Activated CD8-positive, alpha-beta memory T cell treated with anti-CD3 and anti-CD28 coated beads for 24 hours (primary cell): ENCODE measurements at regions not wholly inside any gene's neighbourhood (a gene's known extent, or its start where the extent isn't known, plus 50 kb on each side); places are given as distances from the start of the nearest gene placed in this dataset.

Experiments used
- DNase-seq: peaks from one replicate; pipeline ENCODE4 v3.0.0-alpha.2; 2020

DNA sequence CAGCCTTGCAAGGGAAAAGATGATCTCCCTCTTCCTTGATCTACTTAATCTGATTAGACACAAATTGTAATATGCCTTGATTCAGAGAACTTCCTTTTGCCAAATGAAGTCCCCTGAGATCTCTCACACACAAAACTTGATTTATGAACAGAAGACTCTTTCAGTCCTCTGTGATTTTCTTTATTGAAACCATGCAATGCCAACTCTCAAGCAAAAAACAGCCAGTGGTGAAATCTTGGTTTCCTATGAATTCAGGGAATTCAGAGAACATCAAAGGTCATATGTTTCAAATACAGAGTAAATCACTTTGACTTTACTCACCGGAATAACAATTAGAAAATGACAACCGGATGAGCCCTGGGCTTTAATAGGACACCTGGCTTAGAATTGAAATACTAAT lies 211.7 kb downstream of the ABHD5 start:
- no peak for DNase-seq

DNA sequence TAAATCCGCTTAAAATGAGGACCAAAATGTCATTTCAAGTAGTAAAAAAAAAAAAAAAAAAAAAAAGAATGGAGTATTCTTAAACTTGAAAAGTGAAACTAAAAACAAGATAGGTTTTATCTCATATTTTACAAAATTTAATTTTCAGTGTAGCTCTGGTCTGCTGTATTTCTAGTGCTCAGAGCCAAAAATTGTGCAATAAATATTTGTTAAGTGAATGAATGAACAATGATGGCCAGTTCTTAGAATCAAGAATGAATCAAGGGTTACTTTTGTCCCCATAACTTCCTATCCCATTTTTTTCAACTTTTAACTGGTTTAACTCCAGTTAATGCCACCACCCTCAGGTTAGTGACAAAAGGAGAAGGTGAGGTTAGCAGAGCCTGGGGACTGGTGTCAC lies 214.4 kb downstream of the ABHD5 start:
- DNase-seq = no peak

DNA sequence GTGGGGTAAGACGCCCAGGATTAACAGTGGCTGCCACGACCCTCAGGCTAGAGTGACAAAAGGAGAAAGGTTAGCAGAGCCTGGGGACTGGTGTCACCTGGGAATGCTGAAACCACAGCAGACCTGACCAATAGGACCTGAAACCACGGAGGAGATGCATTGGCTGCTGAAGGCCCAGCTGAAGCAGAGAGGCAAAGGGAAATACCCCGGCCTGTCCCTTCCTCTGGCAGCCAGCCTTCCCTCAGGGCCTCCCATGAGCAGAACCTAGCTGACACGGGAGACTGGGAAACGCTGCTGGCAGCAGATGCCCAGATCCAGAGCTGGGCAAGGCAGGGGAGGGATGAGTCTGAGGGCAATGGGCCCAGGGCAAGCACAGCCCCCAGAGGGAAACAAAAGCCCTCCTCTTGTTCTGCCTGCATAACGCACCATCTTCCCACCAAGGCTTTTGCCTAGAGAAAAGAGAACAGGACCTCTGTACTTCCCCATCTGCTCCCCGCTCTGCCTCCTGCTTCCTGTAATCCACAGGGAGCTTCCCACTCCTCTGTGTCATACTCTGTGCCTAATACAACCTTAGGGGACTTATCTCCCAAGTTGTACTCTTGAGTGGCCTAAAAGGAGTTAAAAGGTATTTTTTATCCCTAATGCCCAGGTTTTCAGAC lies 216.2 kb downstream of the ABHD5 start:
- DNase-seq = no peak

DNA sequence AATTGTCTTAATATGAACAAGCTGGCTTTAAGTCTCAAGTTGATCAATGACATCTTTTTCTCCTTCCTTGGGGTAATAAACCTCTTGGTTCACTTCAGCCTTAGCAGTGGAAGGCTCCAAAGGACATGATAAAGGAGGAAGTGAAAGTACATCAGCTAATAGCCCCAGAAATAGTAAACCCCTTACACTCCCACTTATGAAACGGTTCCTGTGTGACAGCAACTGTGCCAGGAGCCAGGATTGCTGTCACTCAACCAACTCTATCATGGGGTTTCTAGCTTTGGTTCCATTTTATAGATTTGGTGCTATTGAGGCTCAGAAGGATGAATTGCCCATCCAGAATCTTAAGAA lies 216.7 kb downstream of the ABHD5 start:
- no peak for DNase-seq

DNA sequence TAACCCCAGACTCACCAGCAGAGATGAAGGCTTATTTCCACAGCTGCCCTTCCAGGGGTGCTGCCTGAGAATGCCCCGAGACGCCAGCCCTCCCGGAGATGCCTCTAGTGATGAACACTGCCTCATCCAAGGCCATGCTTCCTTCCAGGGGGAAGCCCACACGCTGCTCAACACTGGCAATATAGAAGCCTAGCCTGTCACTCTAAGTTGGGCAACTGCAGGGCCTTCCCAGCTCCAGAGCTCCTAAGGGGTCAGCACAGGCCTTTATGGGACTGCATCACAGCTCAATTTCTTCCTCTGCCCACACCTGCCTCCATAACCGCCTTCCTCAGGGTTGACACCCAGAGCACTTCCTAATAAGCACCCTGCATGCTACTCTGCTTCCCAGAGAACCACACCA lies 217.7 kb downstream of the ABHD5 start:
- DNase-seq = no peak

DNA sequence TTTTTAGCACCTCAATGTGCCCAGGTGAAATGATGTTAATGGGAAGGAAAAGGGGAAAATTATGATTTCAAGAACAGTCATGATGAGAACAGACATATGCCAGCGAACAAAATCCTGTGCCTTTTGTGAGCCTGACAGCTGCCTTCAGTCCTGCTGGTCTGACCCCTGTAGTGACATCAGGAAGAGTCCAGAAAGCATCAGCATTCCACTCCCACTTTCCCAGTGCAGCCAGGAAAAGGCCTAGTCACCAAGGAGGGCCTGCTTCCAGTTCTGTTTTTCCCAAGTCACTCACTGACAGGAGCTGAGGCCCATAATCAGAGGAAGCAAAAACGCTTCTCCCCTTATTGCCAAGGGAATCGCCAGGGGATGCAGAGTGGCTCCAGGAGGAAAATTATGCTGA lies 218.4 kb downstream of the ABHD5 start:
- DNase-seq = no peak

DNA sequence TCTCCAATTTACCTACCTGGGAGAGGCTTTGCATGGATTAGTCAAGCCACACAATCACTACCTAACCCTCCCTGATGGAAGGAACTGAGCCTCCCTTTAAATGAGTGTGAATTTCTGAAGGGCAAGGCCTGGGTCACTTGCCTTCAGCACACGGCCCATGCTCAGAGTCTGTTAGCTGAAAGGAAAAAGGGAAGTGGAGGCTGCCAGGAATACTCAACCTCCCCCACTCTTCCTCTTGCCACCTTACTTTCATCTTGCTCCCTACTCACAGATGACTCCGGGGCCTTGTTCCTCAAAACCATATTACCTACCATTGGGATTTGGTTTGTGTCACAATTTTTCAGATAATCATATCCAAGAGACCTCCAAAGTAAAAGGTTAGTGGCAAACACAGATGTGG lies 220.0 kb downstream of the ABHD5 start:
- DNase-seq = no peak

DNA sequence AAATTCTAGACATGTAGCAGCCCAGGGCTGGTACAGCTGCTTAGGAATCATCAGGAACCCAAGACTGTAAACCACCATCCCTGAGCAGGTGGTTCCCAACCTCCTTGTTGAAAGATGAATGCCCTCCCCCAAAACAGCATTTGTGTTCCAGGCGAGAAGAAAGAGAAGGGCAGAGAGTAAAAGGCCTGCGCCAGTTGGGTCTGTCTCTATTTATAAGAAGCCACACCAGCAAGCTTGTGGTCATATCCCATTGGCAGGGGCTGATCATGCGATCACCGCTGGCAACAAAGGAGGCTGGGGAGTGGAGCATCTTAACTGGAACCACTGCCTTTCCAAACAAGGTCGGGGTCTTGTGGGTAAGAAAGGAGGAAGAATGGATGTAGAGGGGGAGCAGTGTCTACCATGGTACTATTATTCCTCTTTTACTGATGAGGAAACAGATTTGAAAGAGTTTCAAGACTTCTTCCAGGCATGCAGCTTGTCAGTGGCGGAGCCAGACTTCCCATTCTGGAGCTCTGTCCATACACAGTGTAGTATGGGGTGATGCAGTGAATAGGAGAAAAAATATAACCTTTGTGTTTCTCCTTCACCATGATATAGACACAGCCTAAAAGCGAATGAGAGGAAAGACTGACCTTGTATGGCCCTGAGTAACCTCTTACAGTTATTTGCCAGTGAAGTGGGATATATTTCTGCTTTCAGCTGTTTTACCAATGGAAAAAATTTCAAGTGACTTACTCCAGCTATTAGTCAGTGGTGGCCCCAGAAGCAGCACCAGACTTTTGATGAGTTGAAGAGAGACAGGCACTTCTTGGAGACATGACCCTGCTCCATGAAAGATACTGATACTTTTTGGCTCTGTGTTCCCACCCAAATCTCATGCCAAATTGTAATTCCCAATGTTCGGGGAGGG lies 222.6 kb downstream of the ABHD5 start:
- DNase-seq = no peak

DNA sequence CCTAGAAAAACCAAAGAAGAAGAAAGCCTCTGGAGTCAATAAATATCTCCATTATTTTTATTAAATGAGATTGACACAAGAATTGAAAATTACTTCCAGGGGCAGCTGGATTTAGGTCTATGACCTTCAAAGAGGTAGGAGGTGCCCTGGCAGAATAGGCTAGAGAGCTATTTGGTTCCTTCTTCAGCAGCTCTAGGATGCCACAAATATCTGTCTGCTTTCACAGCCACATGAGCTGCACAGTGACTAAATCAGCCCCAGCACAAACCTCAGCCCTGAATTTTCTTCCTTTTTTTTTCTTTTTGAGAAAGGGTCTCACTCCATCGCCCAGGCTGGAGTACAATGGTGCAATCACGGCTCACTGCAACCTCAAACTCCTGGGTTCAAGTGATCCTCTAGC lies 223.5 kb downstream of the ABHD5 start:
- DNase-seq = no peak

DNA sequence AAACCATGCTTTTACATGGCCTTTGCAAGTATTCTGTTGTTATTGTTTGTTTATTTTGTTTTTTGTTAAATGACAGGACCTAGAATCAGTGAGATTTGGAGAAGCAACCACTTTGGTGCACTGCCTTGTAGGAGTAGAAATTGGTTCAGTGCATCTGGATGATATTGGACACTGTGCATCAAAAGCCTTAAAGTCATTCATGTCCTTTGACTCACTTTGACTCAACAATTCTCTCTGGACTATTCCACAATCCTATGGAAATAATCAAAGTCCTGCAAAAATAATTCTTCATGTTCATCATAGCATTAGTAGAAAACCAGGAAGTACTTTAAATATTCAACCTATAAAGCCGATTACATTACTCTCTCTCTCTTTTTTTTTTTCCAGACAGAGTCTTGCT lies 224.8 kb downstream of the ABHD5 start:
- no peak for DNase-seq

DNA sequence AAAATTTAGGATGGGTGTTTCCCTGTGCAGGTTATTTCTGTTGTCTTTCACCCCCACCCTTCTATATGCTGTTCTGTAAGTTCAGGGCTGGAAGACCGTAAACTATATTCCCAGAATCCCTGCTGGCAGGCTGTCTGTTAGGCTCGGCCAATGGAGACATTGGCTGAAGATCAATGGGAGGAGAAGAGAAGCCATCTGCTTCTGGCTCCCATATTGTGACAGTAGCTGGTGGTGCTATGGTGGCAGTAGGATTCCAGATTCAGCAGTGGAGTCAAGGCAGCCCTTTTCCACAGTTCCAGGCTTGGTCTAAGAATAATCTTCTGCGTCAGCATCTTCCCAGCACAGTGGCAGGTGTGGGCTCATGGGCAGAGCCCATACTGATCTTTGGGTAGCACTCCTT lies 226.6 kb downstream of the ABHD5 start:
- DNase-seq = no peak

DNA sequence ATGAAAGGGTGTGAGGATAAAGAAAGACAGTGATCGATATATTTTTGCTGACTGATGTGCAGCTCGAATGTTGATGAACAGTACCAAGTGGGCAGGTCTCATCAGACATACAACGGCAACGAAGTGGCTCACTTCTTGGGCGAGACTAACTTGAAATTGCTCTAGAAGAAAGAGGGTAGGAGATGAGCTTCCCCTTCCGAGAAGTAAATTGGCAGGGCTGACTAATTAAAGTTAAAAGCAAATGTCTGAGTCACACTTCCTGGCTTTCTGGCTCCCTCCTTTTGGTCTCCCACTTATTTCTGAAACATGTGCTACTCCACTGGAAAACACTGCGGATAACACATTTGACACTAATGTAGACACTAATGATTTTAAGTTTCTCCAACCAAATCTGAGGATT lies 228.3 kb downstream of the ABHD5 start:
- DNase-seq = no peak

DNA sequence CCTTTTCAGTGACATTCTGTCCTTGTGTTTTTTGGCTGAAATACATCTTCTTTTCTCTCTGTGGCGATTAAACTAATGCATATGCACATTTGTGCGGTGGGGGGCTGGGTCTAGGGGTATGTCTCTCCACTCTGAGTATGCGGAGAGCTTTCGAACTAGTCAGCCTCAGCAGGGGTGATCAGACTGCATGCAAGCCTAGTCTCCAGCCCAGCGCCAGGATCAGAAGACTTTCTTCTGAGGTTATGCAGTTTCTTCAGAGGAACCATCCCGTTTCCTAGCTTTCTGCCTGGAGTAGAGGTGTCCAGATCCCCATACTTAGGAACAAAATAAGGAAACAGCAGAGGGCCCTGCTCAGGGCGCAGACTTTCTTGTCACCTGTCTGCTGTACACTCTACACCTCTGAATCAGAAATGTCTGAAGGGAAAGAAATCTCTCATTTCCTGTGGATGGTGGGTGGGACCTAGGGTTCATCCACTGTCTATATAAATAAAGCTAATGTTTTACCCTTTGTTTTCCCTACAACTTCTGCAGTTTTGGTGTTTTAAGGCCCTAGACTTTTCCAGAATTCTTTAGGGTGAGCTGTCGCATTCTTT lies 230.4 kb downstream of the ABHD5 start:
- no peak for DNase-seq

DNA sequence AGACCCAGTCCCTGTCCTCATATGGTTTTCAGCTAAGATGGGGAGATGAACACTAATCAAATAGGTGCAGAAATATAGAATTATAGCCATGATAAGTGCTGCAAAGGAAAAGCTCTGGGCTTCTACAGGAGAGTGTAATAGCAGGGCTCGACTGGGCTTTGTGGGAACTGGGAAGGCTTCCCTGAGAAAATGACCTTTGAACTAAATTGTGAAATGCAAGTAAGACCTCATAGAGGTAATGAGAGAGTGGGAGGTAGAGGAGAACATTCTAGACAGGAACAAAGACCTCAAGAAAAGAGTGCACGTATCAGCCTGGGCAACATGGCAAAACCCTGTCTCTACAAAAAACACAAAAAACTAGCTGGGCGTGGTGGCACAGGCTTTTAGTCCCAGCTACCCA lies 231.6 kb downstream of the ABHD5 start:
- DNase-seq = no peak

DNA sequence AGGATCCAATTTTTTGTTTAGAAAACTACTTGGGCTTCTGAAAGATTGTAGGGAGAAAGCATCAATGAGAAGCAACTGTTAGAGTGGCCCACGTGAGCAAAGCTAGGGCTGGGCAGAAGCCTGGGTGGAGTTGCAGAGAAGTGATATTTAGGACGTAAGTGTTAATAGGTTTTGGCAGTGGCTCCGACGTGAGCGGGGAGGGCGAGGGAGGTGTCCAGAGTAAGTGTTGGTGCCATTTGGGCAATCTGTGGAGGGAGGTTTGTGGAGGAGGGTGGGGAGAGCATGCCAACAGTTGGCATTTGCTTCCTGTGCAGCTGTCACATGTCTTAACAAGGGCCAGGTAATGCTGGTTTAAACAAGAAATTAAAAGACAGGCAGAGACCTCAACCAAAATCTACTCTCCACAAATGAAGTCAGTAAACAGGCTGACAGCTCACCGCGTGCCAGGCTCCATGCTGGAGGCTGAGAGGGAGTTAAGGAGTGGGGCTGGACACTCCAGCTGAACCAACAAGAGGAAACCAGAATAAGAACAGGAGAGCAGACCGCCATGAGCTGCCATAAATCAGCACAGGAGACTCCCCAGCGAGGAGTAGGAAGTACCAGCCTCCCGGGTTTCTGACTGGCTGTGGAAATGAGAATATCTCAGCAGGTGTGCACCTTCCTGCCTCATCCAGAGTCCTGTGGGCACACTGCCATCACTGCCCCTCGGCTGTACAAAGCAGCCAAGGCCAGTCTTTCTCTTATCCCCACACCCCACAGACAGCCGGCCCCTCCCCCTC lies 232.6 kb downstream of the ABHD5 start:
- DNase-seq = no peak

DNA sequence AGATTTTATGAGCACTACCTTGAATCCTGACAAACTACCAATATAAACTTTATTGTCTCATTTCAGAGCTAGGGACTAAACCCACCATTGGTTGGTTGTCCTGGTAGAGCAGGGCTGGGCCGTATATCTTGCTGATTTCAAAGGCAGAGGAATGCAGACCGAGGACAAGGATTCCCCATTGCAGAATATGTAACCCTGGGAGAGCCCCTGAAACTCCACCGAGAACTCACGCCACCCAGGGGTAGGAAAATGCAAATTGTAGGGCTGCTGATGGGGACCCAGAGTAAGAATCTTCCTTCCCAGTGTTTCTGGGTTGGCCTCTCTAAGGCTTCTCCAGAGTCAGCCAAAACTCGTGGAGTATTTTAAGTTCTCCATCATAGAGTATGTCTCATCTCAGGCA lies 235.3 kb downstream of the ABHD5 start:
- DNase-seq = no peak

DNA sequence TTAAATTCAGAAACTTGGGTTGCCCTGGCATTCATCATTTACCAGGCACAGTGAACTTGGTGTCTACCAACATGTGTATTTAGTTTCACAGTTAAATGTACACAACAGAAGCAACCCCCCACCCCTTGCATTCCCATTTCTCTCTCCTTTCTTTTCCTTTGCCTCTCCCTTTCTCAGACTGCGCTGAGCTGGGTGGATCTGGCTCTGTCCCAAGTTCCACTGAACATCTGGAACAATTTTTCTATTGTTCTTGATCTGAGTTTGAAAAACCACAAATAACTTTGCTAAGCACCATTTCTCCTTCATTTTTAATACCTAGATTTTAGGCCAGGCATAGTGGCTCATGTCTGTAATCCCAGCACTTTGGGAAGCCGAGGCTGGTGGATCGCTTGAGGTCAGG lies 242.2 kb downstream of the ABHD5 start:
- no peak for DNase-seq

DNA sequence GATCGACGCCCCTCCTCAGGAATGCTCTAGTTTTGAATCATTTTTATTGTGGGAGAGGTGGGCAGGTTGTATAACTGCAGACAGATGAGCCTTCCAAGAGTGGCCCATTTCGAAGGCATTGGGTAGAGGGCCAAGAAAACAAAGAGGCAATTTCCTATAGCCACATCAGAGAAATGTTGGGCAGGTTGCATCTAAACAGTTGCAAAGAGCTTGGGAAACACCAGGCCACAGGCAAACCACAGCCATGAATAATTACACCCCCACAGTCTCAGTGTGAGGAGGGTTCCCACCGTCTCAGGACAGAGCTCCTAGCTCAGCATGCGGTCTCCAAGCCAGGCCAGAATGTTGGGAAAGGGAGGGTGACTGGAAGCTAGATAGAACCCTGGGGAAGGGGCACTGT lies 257.3 kb downstream of the ABHD5 start:
- DNase-seq = no peak

DNA sequence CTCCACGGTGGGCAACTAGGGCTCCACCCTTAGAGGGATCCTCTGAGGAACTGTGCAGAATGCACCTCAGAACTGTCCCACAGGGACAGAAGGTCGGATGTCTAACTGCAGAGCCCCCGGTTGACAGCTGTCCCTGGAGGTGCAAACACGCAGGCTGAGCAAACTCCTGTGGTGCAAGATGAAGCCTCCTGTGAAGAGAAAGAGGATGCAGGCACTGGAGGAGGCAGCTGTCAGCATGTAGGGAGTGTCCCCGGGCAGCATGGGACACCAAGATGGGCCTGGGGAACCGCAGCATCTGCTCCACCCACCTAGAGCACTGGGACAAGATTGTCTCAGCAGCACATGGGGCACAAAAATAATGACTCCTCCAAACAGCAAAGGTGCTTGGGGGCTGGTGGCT lies 258.9 kb downstream of the ABHD5 start:
- DNase-seq = no peak

DNA sequence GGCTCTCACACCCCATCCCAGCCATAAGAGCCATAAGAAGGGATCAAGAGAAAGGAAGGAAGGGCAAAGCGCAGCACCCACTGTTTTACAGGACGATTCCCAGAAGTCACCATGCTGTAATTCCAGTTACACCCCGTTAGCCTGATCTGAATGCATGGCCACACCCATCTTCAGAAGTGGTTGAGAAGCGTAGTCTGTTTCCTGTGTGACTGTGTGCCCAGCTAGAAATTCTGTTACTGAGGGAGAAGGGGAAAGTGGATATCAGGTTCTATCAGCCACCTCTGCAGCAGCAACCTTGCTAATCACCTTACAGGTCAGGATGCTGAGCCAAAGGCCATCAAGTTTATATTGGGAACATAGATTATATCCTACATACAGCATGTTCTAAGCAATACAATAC lies 260.0 kb downstream of the ABHD5 start:
- no peak for DNase-seq

DNA sequence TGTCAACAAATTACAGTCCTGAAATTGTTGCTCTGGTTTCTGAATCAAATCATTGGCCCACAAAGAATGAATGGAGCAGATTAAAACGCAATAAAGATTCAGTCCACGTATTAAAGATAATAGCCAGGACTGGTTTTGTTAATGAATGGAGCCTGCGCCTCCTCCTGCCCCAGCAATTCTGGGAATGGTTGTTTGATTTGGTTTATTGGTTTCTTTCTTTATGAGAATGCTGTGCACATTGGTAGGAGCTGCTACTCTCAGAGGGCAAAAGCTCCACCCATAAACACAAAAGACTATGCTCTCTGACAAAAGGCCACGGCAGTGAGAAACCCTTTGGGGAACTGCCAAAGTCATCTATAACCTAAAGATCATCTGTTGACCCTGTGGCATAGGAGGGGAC lies 261.1 kb downstream of the ABHD5 start:
- no peak for DNase-seq

DNA sequence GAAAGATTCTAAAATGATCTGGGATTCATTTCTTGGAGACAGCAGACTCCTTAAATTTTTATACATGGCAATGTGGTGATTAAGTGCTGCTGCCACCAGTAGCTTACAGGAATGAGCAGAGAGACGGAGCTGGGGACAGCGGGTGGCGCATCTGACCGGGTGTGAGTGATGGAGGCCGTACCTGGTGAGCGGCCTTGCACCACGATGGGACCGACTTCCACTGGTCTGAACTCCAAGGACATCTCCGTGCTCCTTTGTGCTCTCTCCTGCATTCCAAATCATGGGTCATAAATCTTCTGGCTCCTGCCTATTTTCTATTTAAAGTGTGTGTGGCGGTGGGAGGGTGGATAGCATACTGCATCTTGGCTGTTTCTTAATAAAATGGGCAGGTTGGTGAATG lies 262.6 kb downstream of the ABHD5 start:
- no peak for DNase-seq
